ENCODE measurements at regions not wholly inside any gene's neighbourhood (a gene's known extent, or its start where the extent isn't known, plus 50 kb on each side); places are given as distances from the start of the nearest gene placed in this dataset.
"Not testable (repeated sequence)": the region's sequence is repeated elsewhere in the genome, so short reads cannot be mapped to it uniquely, and the experiment has no call there.

GRCh38 chr3:82493858-82494257, 732.4 kb upstream of the GBE1 start:
- DNase-seq (ENCODE audit: missing footprints): no peak
- ATAC-seq: no peak
- intact Hi-C loops (cut with DNase I): no loop called here

GRCh38 chr3:82475306-82475705, 713.9 kb upstream of the GBE1 start:
- DNase-seq (ENCODE audit: missing footprints) (no peak), ATAC-seq (no peak)
- intact Hi-C loops (cut with DNase I): no loop called here

GRCh38 chr3:82474711-82475110, 713.3 kb upstream of the GBE1 start:
- ATAC-seq (no peak), DNase-seq (ENCODE audit: missing footprints) (no peak)
- intact Hi-C loops (cut with DNase I): no loop called here

- no peak for ATAC-seq
- no peak for DNase-seq (ENCODE audit: missing footprints)
- intact Hi-C loops (cut with DNase I): no loop called here
Observed at GRCh38 chr3:82473864-82474541, 712.6 kb upstream of the GBE1 start.

GRCh38 chr3:82467051-82467450, 705.6 kb upstream of the GBE1 start:
- ATAC-seq (no peak), DNase-seq (ENCODE audit: missing footprints) (no peak)
- intact Hi-C loops (cut with DNase I): no loop called here

GRCh38 chr3:82462977-82463376, 701.5 kb upstream of the GBE1 start:
- intact Hi-C loops (cut with DNase I): no loop called here
- DNase-seq (ENCODE audit: missing footprints) (no peak), ATAC-seq (no peak)

- no peak for ATAC-seq
- DNase-seq (ENCODE audit: missing footprints): no peak
- intact Hi-C loops (cut with DNase I): no loop called here
Observed at GRCh38 chr3:82461049-82461889, 699.8 kb upstream of the GBE1 start.

- DNase-seq (ENCODE audit: missing footprints): no peak
- intact Hi-C loops (cut with DNase I): no loop called here
- ATAC-seq: no peak
Observed at GRCh38 chr3:82448320-82448719, 686.9 kb upstream of the GBE1 start.

- DNase-seq (ENCODE audit: missing footprints); intact Hi-C loops (cut with DNase I); ATAC-seq: not testable (repeated sequence)
Observed at GRCh38 chr3:82428821-82429220, 667.4 kb upstream of the GBE1 start.

- DNase-seq (ENCODE audit: missing footprints): no peak
- no peak for ATAC-seq
- intact Hi-C loops (cut with DNase I): no loop called here
Observed at GRCh38 chr3:82424031-82424339, 662.5 kb upstream of the GBE1 start.

- ATAC-seq (no peak), DNase-seq (ENCODE audit: missing footprints) (no peak)
Observed at GRCh38 chr3:82423268-82424030, 662.0 kb upstream of the GBE1 start.

GRCh38 chr3:82416830-82417229, 655.4 kb upstream of the GBE1 start:
- no peak for ATAC-seq
- no peak for DNase-seq (ENCODE audit: missing footprints)
- intact Hi-C loops (cut with DNase I): no loop called here

More at GRCh38 chr3:82423268-82424030, 662.0 kb upstream of the GBE1 start:
- intact Hi-C loops (cut with DNase I): no loop called here

- DNase-seq (ENCODE audit: missing footprints) (no peak), ATAC-seq (no peak)
- intact Hi-C loops (cut with DNase I): no loop called here
Observed at GRCh38 chr3:82416349-82416748, 654.9 kb upstream of the GBE1 start.

- intact Hi-C loops (cut with DNase I): no loop called here
- no peak for ATAC-seq
- no peak for DNase-seq (ENCODE audit: missing footprints)
Observed at GRCh38 chr3:82413171-82413570, 651.7 kb upstream of the GBE1 start.

- ATAC-seq: no peak
- DNase-seq (ENCODE audit: missing footprints): no peak
- intact Hi-C loops (cut with DNase I): no loop called here
Observed at GRCh38 chr3:82410366-82410765, 648.9 kb upstream of the GBE1 start.

- DNase-seq (ENCODE audit: missing footprints): no peak
- ATAC-seq: no peak
- intact Hi-C loops (cut with DNase I): no loop called here
Observed at GRCh38 chr3:82409842-82410241, 648.4 kb upstream of the GBE1 start.

- no peak for ATAC-seq
- intact Hi-C loops (cut with DNase I): no loop called here
- DNase-seq (ENCODE audit: missing footprints): no peak
Observed at GRCh38 chr3:82392203-82392775, 630.8 kb upstream of the GBE1 start.

- ATAC-seq (no peak), DNase-seq (ENCODE audit: missing footprints) (no peak)
- intact Hi-C loops (cut with DNase I): no loop called here
Observed at GRCh38 chr3:82390868-82391267, 629.4 kb upstream of the GBE1 start.

GRCh38 chr3:82386647-82387046, 625.2 kb upstream of the GBE1 start:
- intact Hi-C loops (cut with DNase I): no loop called here

GRCh38 chr3:82384181-82384580, 622.7 kb upstream of the GBE1 start:
- intact Hi-C loops (cut with DNase I): no loop called here
- ATAC-seq (no peak), DNase-seq (ENCODE audit: missing footprints) (no peak)

More at GRCh38 chr3:82386647-82387046, 625.2 kb upstream of the GBE1 start:
- no peak for DNase-seq (ENCODE audit: missing footprints)
- no peak for ATAC-seq

All from Right ventricle myocardium inferior (tissue), 1 donor.